ENCODE measurements at regions not wholly inside any gene's neighbourhood (a gene's known extent, or its start where the extent isn't known, plus 50 kb on each side); places are given as distances from the start of the nearest gene placed in this dataset.

- no peak for DNase-seq
Observed at GRCh38 chr9:109886041-109886440, 106.0 kb downstream of the PALM2AKAP2 start.

DNA sequence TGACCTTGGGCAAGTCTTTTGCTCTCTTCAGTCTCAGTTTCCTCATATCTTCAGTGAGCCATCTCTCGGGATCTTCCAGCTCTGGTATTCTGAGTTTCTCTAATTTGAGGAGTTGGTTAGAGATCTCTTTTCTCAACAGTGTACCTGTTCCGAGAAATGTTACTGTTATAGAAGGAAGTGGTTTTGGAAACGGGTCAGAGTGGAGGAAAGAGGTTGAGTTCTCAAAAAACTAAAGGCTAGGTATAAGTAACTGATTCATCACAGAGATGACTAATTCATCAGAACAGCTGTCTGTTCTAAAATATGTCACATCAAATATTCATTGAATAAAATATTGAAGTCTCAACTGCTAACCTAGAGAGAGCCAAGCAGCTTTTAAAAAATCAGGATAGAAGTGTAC, 106.6 kb downstream of the PALM2AKAP2 start:
- no peak for DNase-seq

- peak; percentile 43 to 48 for DNase-seq
Observed at GRCh38 chr9:109887079-109887478, 107.1 kb downstream of the PALM2AKAP2 start.

GRCh38 chr9:109888695-109889094, 108.7 kb downstream of the PALM2AKAP2 start:
- no peak for DNase-seq

GRCh38 chr9:109889456-109889855, 109.5 kb downstream of the PALM2AKAP2 start:
- DNase-seq = no peak

DNA sequence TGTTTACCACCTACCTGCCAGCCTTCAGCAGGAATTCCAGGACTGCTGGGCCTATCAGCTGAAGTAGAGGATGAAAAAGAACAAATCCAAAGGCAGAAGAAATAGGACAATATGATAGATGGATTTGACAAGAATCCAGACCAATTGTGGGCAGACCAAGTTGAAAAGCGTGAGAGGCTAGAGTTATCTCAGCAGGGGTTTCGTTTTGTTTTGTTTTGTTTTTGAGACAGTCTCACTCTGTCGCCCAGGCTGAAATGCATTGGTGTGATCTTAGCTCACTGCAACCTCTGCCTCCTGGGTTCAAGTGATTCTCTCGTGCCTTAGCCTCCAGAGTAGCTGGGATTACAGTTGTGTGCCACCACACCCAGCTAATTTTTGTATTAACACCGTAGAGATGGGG, 113.2 kb downstream of the PALM2AKAP2 start:
- no peak for DNase-seq

GRCh38 chr9:109894473-109894872, 114.5 kb downstream of the PALM2AKAP2 start:
- DNase-seq = no peak

DNA sequence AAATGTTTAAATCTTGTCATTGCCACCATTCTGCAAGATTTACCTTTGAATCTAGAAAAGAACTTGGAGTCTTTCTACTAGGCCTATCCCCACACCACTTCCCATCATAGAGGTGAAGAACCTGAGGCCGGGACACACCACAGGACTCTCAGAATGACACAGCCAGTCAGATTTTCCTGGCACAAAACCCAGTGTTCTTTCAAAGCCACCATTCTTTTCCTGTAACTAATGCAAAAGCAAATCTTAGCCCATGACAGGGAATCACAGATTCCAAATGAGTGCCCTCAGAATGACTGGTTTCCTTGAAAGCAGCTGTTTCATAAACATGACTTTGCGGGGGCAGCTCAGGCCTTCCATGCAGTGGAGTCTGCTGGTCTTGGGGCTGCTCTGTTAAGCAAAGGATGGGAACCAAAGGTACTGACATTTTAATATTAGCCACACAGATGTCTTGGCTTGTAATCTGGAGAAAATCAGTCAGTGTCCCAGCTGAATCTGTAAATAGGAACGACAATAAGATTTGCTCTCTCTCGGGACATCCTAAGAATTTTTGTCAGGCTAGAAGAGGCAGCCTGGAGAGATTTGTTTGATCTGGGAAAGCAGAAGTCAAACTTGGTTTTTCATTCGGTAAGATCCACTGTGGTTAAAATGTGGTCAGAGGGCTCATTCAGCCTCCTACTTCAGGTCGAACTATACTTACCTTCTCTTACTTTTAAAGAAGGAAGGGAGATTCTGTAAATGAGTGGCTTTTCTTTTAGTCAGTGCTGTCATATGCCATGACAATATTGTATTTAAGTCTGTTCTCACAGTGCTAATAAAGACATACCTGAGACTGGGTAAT, 115.1 kb downstream of the PALM2AKAP2 start:
- peak; percentile 68 to 74 for DNase-seq

- DNase-seq = no peak
Observed at GRCh38 chr9:109901201-109901600, 121.2 kb downstream of the PALM2AKAP2 start.

DNA sequence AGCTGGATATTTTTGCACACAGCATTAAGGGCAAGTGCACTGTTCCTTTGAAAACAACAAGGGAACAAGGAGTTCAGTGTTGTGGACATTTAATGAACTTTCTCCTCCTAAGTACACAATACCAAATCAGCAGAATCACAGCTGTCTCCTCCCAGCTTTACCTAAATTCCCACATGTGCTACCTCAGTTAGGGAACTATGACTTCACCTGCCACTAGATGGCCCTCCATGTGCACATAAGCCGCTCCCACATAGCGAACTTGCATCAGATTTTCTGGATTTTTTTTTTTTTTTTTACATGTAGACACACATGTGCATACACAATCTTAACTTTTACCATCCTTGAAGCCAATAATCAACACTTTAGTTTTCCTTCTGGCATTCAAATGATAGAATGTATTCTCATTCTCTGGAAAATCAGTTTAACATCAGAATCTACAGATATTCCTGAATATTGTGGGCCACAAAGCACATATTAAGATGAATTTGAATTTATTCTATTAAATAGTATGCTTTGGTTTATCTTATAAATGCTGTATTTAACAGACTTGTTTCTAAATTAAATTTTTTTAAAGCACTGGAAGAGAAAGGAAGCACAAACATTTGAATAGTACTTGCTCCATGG, 123.6 kb downstream of the PALM2AKAP2 start:
- DNase-seq = peak; percentile 57 to 68

GRCh38 chr9:109904666-109905065, 124.7 kb downstream of the PALM2AKAP2 start:
- no peak for DNase-seq

GRCh38 chr9:109905472-109905871, 125.5 kb downstream of the PALM2AKAP2 start:
- DNase-seq = no peak

GRCh38 chr9:109906766-109907382, 126.9 kb downstream of the PALM2AKAP2 start:
- no peak for DNase-seq

GRCh38 chr9:109907400-109907799, 127.4 kb downstream of the PALM2AKAP2 start:
- DNase-seq = no peak

GRCh38 chr9:109907810-109908458, 127.9 kb downstream of the PALM2AKAP2 start:
- no peak for DNase-seq

DNA sequence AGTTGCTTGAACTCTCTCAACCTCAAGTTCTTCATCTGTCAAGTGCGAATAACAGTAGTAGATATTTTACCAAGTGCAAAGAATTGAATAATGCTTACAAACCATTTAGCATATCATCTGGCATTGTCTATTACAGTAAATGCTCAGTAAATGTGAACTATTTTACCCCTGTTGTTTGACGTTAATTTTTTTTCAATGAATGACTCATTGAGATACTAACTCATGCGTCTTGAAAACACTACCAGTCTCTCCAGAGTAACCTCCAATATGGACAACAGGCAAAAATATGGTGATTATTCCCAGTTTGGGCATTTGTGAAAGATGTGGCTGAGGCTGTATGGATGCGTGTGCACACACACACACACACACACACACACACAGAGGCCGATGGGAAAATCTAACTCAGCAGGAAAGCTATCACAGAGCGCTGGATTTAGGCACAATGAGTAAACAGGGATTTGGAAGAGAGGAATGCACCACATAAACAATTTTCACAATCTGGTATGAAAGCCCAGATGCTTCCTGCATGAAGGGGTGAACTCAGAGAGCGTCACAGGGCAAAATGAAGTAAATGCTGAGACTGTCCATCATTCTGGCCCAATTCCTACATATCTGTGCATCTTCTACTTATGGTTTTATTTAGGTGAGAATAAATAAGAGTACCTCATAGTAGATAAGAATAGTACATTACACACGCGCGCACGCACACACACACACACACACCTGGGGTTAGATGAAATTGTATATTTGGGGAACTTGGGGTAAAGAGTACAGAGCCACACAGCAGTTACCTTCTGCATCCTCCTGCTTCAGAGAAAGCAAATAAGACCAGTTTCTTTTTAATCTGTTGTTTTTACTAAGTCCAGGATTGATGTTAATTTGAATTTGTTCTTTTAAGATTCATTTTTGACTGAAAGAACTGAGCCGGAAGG, 128.7 kb downstream of the PALM2AKAP2 start:
- no peak for DNase-seq

DNA sequence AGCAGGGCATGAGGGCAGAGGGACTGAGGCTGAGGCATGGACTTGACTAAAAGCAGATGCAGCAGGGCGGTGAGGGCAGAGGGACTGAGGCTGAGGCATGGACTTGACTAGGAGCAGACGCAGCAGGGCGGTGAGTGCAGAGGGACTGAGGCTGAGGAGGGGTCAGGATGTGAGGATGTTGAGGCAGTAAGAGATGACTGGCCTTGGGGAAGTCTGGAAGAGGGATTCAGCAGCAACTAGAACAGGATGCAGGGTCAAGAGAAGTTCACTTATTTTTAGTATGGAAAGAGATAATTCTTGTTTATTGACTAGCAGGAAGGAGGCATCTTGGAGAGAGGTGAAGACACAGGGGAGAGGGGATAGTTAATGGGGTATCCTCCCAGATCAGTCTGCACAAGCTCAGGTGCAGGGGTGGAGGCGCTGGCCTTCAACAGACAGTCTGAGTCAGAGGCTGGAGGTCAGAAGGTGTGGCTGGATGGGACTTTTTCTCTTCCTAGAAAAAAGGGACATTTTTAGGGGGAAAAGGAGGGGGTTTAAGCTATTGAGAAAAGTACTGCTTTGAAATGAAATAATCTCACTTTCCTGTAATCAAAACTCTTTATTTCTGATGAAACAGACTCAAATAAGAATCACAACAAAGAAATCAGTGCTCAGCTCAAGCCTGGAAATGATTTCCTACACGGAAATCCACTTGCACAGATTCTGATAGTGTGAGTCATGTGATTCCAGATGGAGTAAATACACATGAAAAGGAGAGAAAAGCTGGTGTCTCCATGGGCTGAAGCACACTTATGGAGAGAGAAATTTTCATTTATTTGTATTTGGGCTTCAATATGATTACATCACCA, 130.9 kb downstream of the PALM2AKAP2 start:
- no peak for DNase-seq

GRCh38 chr9:109912082-109912582, 132.1 kb downstream of the PALM2AKAP2 start:
- no peak for DNase-seq

DNA sequence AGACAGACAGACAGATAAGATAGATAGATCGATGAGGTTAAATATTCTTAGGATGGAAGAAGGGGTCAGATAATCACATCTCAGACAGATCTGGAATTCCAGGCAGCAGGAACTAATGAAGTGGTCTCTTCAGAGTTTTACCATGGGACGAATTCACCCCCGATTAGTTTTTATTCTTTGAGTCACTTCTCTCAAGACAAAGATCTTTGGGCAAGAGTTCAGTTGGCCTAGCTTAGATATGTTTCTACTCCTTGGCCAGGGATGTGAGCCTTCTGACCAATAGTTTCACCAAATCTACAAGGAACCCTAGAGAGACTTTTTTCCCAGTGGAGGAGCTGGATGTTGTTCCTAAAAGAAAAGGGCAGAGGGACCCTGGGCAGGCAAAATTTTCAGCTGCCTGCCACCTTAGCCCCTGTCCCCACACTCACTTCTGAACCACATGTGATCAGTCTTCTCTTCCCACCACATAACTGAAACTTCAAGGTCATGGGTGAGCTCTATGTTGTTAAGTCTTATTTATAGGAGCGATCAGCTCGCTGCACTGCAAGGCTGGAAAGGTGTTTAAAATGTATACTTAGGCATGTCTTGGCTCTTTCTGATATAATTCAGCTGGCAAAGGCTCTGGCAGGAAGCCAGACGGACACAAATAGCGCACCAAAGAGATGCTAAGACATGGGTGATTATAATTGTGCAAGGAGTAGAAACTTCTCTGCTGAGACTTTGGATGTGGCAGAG, 132.9 kb downstream of the PALM2AKAP2 start:
- no peak for DNase-seq

GRCh38 chr9:109913461-109913810, 133.4 kb downstream of the PALM2AKAP2 start:
- no peak for DNase-seq

All from activated T-cell treated with anti-CD3 and anti-CD28 coated beads, Interleukin-2, amount 50 U/mL, for 48 hours (primary cell).